OCI-LY3 (cell line): ENCODE measurements at regions not wholly inside any gene's neighbourhood (a gene's known extent, or its start where the extent isn't known, plus 50 kb on each side); places are given as distances from the start of the nearest gene placed in this dataset.

Experiments
- H2AFZ ChIP-seq: fragments of 200-600, 300-600 bp; shearing (Covaris generic); 2 replicates; pipeline ENCODE4 v1.6.0; 2014; ENCODE audit warnings: antibody characterized with exemption, low read depth, low read length
- H3K27ac ChIP-seq: fragments of 200-600, 300-600 bp; sonication (generic); 2 replicates; pipeline ENCODE4 v1.5.1; 2014; ENCODE audit warnings: mild to moderate bottlenecking, low read length, moderate library complexity, mixed read lengths
- H3K27me3 ChIP-seq: fragments of 200-600, 300-600 bp; sonication (generic); 2 replicates; pipeline ENCODE4 v1.6.1; 2014; ENCODE audit warnings: low read depth, low read length, mixed read lengths
- H3K36me3 ChIP-seq: fragments of 200-600, 300-600 bp; sonication (generic); replicated peaks from 2 replicates; pipeline ENCODE3; 2014; ENCODE audit warnings: low read depth, low read length, mixed read lengths
- H3K4me1 ChIP-seq: fragments of 300-600, 200-600 bp; sonication (generic); 2 replicates; pipeline ENCODE4 v1.6.1; 2014; ENCODE audit warnings: low read length, mixed read lengths
- H3K4me2 ChIP-seq: fragments of 200-600, 300-600 bp; sonication (generic); 2 replicates; pipeline ENCODE4 v1.6.1; 2014; ENCODE audit warnings: low read length, mixed read lengths
- H3K4me3 ChIP-seq: fragments of 300-600, 200-600 bp; sonication (generic); 2 replicates; pipeline ENCODE4 v1.5.1; 2014; ENCODE audit warnings: antibody characterized with exemption, mild to moderate bottlenecking, low read length, moderate library complexity
- H3K79me2 ChIP-seq: fragments of 300-600, 200-600 bp; shearing (Covaris generic); 2 replicates; pipeline ENCODE4 v1.6.1; 2014; ENCODE audit warnings: mild to moderate bottlenecking, low read length, mixed read lengths
- H3K9ac ChIP-seq: fragments of 300-600, 200-600 bp; shearing (Covaris generic); 2 replicates; pipeline ENCODE4 v1.6.0; 2014; ENCODE audit warnings: mild to moderate bottlenecking, low read length, moderate library complexity
- H3K9me3 ChIP-seq: fragments of 200-600, 300-600 bp; shearing (Covaris generic); 2 replicates; pipeline ENCODE4 v1.6.1; 2014; ENCODE audit warnings: low read length, mixed read lengths; ENCODE audit not compliant: insufficient read depth
- H4K20me1 ChIP-seq: fragments of 200-600, 300-600 bp; sonication (generic); 2 replicates; pipeline ENCODE4 v1.6.1; 2016; ENCODE audit warnings: low read length, mixed read lengths; ENCODE audit not compliant: insufficient read depth
- CTCF ChIP-seq: fragments of 200-600, 300-600 bp; sonication (generic); IDR thresholded peaks from 2 replicates; pipeline ENCODE4 v1.5.1; 2014; ENCODE audit warnings: antibody characterized with exemption, low read length, low read depth
- EZH2phosphoT487 ChIP-seq: fragments of 200-600 bp; shearing (Covaris generic); IDR thresholded peaks from 2 replicates; pipeline ENCODE4 v1.6.1; 2018; ENCODE audit warnings: antibody characterized with exemption, mixed run types, low read depth

- Histone ChIP-seq H3K27ac (no peak overlapping the region), H4K20me1 (no peaks in the 10 kb centered on the region), H3K9ac (no peak overlapping the region), H3K9me3 (no peaks in the 10 kb centered on the region), H3K4me2 (no peak overlapping the region), H3K27me3 (no peaks in the 10 kb centered on the region), H3K36me3 (no peaks in the 10 kb centered on the region), H2AFZ (no peak overlapping the region), H3K79me2 (no peaks in the 10 kb centered on the region), H3K4me3 (no peak overlapping the region), H3K4me1 (no peaks in the 10 kb centered on the region)
- TF ChIP-seq EZH2phosphoT487 (no peak), CTCF (no peak)
Observed at GRCh38 chr1:14517841-14518180, 80.7 kb upstream of the KAZN start.

- no peak overlapping the region for H3K27ac ChIP-seq
- H3K4me2 ChIP-seq: no peak overlapping the region
- no peak for TF ChIP-seq CTCF
- TF ChIP-seq EZH2phosphoT487: no peak
- H3K27me3 ChIP-seq: no peaks in the 10 kb centered on the region
- H3K9me3 ChIP-seq: no peaks in the 10 kb centered on the region
- no peaks in the 10 kb centered on the region for H3K36me3 ChIP-seq
- no peaks in the 10 kb centered on the region for H3K4me1 ChIP-seq
- no peak overlapping the region for H3K9ac ChIP-seq
- H2AFZ ChIP-seq: no peak overlapping the region
- no peak overlapping the region for H3K4me3 ChIP-seq
- no peaks in the 10 kb centered on the region for H3K79me2 ChIP-seq
- H4K20me1 ChIP-seq: no peaks in the 10 kb centered on the region
Observed at GRCh38 chr1:14519976-14520375, 78.5 kb upstream of the KAZN start.

- Histone ChIP-seq H4K20me1 (no peaks in the 10 kb centered on the region), H3K4me3 (no peak overlapping the region), H3K9ac (no peak overlapping the region), H3K79me2 (no peaks in the 10 kb centered on the region), H3K9me3 (no peaks in the 10 kb centered on the region), H3K36me3 (no peaks in the 10 kb centered on the region), H3K4me2 (no peak overlapping the region), H3K27me3 (no peaks in the 10 kb centered on the region), H2AFZ (no peak overlapping the region), H3K27ac (no peak overlapping the region), H3K4me1 (no peaks in the 10 kb centered on the region)
- TF ChIP-seq EZH2phosphoT487: no peak
- no peak for TF ChIP-seq CTCF
Observed at GRCh38 chr1:14520514-14521163, 77.8 kb upstream of the KAZN start.

- H3K4me3 ChIP-seq: no peak overlapping the region
- H3K27me3 ChIP-seq: no peaks in the 10 kb centered on the region
- H3K9ac ChIP-seq: no peak overlapping the region
- H3K36me3 ChIP-seq: no peaks in the 10 kb centered on the region
- H3K4me1 ChIP-seq: no peaks in the 10 kb centered on the region
- H3K79me2 ChIP-seq: no peaks in the 10 kb centered on the region
- H4K20me1 ChIP-seq: no peaks in the 10 kb centered on the region
- TF ChIP-seq EZH2phosphoT487: no peak
- TF ChIP-seq CTCF: no peak
- H3K4me2 ChIP-seq: no peak overlapping the region
- no peak overlapping the region for H2AFZ ChIP-seq
- H3K27ac ChIP-seq: no peak overlapping the region
- no peaks in the 10 kb centered on the region for H3K9me3 ChIP-seq
Observed at GRCh38 chr1:14521622-14522021, 76.9 kb upstream of the KAZN start.
